ENCODE measurements at regions not wholly inside any gene's neighbourhood (a gene's known extent, or its start where the extent isn't known, plus 50 kb on each side); places are given as distances from the start of the nearest gene placed in this dataset.

GRCh38 chr5:1735320-1735970 lies 64.2 kb downstream of the MRPL36 start:
- H3K4me3 ChIP-seq (ENCODE audit: low read length) = no peak overlapping the region
- no peaks in the 10 kb centered on the region for H3K9me2 ChIP-seq (replicated peaks; ENCODE audit: low read length)
- DNase-seq (no peak), ATAC-seq (no peak)
- ChIA-PET CTCF (no interaction called here), POLR2A (ENCODE audit: unreplicated experiment) (no interaction called here)
- BruUV-seq (replicated peaks) = no TSS peak
- H3K9ac ChIP-seq (ENCODE audit: low read length) = no peak overlapping the region
- no peaks in the 10 kb centered on the region for H3K36me3 ChIP-seq (ENCODE audit: low read depth, low read length)
- TF ChIP-seq CTCF (conservative IDR thresholded peaks at IDR 0.05; ENCODE audit: low read depth, low read length) (no peak), EZH2 (IDR thresholded peaks at IDR 0.05; ENCODE audit: low read length, unreplicated experiment) (no peak), EZH2phosphoT487 (IDR thresholded peaks at IDR 0.05; ENCODE audit: borderline replicate concordance, low read length) (no peak)
- intact Hi-C loops (cut with micrococcal nuclease) = no loop called here
- H2AFZ ChIP-seq (ENCODE audit: low read length) = no peak overlapping the region
- no peak overlapping the region for H3K27ac ChIP-seq (ENCODE audit: low read length)
- H3K9me3 ChIP-seq (ENCODE audit: low read length) = no peaks in the 10 kb centered on the region
- H3F3A ChIP-seq (ENCODE audit: low read length, unreplicated experiment) = no peaks in the 10 kb centered on the region
- H3K4me2 ChIP-seq (ENCODE audit: low read length) = no peak overlapping the region
- H3K79me2 ChIP-seq (ENCODE audit: low read length) = no peaks in the 10 kb centered on the region
- H4K20me1 ChIP-seq (ENCODE audit: low read length) = no peaks in the 10 kb centered on the region
- H3K27me3 ChIP-seq (ENCODE audit: low read length) = peaks cover 55% of the 10 kb centered on the region
- no peaks in the 10 kb centered on the region for H3K4me1 ChIP-seq (ENCODE audit: insufficient read depth, low read length)

GRCh38 chr5:1734908-1735289 lies 64.7 kb downstream of the MRPL36 start:
- H3K9me2 ChIP-seq (replicated peaks; ENCODE audit: low read length) = no peaks in the 10 kb centered on the region
- no peaks in the 10 kb centered on the region for H3K36me3 ChIP-seq (ENCODE audit: low read depth, low read length)
- H3K79me2 ChIP-seq (ENCODE audit: low read length) = no peaks in the 10 kb centered on the region
- TF ChIP-seq EZH2 (IDR thresholded peaks at IDR 0.05; ENCODE audit: low read length, unreplicated experiment) (no peak), EZH2phosphoT487 (IDR thresholded peaks at IDR 0.05; ENCODE audit: borderline replicate concordance, low read length) (no peak), CTCF (conservative IDR thresholded peaks at IDR 0.05; ENCODE audit: low read depth, low read length) (no peak)
- BruUV-seq (replicated peaks) = no TSS peak
- peaks cover 55% of the 10 kb centered on the region for H3K27me3 ChIP-seq (ENCODE audit: low read length)
- intact Hi-C loops (cut with micrococcal nuclease) = no loop called here
- H2AFZ ChIP-seq (ENCODE audit: low read length) = no peak overlapping the region
- DNase-seq = no peak
- no peak overlapping the region for H3K9ac ChIP-seq (ENCODE audit: low read length)
- no peaks in the 10 kb centered on the region for H3K4me1 ChIP-seq (ENCODE audit: insufficient read depth, low read length)
- ChIA-PET POLR2A (ENCODE audit: unreplicated experiment) (no interaction called here), CTCF (no interaction called here)
- ATAC-seq = no peak
- H3K9me3 ChIP-seq (ENCODE audit: low read length) = no peaks in the 10 kb centered on the region
- H3K4me3 ChIP-seq (ENCODE audit: low read length) = no peak overlapping the region
- H4K20me1 ChIP-seq (ENCODE audit: low read length) = no peaks in the 10 kb centered on the region
- no peaks in the 10 kb centered on the region for H3F3A ChIP-seq (ENCODE audit: low read length, unreplicated experiment)
- no peak overlapping the region for H3K4me2 ChIP-seq (ENCODE audit: low read length)
- no peak overlapping the region for H3K27ac ChIP-seq (ENCODE audit: low read length)

- no peak overlapping the region for H3K4me2 ChIP-seq (ENCODE audit: low read length)
- POLR2A ChIA-PET (ENCODE audit: unreplicated experiment) = no interaction called here
- no peak for DNase-seq
Observed at GRCh38 chr5:1734271-1734907, 65.2 kb downstream of the MRPL36 start.

More at GRCh38 chr5:1734271-1734907, 65.2 kb downstream of the MRPL36 start:
- BruUV-seq (replicated peaks) = no TSS peak
- no peak for ATAC-seq
- Histone ChIP-seq H3K4me1 (ENCODE audit: insufficient read depth, low read length) (no peaks in the 10 kb centered on the region), H3K4me3 (ENCODE audit: low read length) (no peak overlapping the region), H3F3A (ENCODE audit: low read length, unreplicated experiment) (no peaks in the 10 kb centered on the region), H3K9me3 (ENCODE audit: low read length) (no peaks in the 10 kb centered on the region), H2AFZ (ENCODE audit: low read length) (no peak overlapping the region), H3K27me3 (ENCODE audit: low read length) (peaks cover 56% of the 10 kb centered on the region), H3K79me2 (ENCODE audit: low read length) (no peaks in the 10 kb centered on the region), H3K36me3 (ENCODE audit: low read depth, low read length) (no peaks in the 10 kb centered on the region), H3K9ac (ENCODE audit: low read length) (no peak overlapping the region), H4K20me1 (ENCODE audit: low read length) (no peaks in the 10 kb centered on the region), H3K9me2 (replicated peaks; ENCODE audit: low read length) (no peaks in the 10 kb centered on the region), H3K27ac (ENCODE audit: low read length) (no peak overlapping the region)
- CTCF ChIA-PET = no interaction called here
- intact Hi-C loops (cut with micrococcal nuclease) = no loop called here
- TF ChIP-seq CTCF (conservative IDR thresholded peaks at IDR 0.05; ENCODE audit: low read depth, low read length) (no peak), EZH2phosphoT487 (IDR thresholded peaks at IDR 0.05; ENCODE audit: borderline replicate concordance, low read length) (no peak), EZH2 (IDR thresholded peaks at IDR 0.05; ENCODE audit: low read length, unreplicated experiment) (no peak)
